ENCODE measurements at regions not wholly inside any gene's neighbourhood (a gene's known extent, or its start where the extent isn't known, plus 50 kb on each side); places are given as distances from the start of the nearest gene placed in this dataset.

GRCh38 chr17:52885882-52886281, 727.4 kb upstream of the CA10 start:
- no peak for TF ChIP-seq RCOR1 (IDR thresholded peaks at IDR 0.05; ENCODE audit: insufficient replicate concordance, low read length)
- no peak for TF ChIP-seq USF2 (IDR thresholded peaks at IDR 0.05; ENCODE audit: low read depth, low read length)
- no peak for TF ChIP-seq RFX5 (IDR thresholded peaks at IDR 0.05; ENCODE audit: low read depth, low read length)
- no peak for TF ChIP-seq MAZ (IDR thresholded peaks at IDR 0.05; ENCODE audit: borderline replicate concordance, low read depth, low read length)
- no peak for TF ChIP-seq BHLHE40 (IDR thresholded peaks at IDR 0.05; ENCODE audit: low read depth, low read length)
- TF ChIP-seq RAD21 (IDR thresholded peaks at IDR 0.05; ENCODE audit: low read length), result no peak
- TF ChIP-seq CEBPB (IDR thresholded peaks at IDR 0.05; ENCODE audit: low read depth, low read length), result no peak
- no peak for TF ChIP-seq MXI1 (IDR thresholded peaks at IDR 0.05; ENCODE audit: borderline replicate concordance, low read depth, low read length)
- no peak for TF ChIP-seq POLR2A (IDR thresholded peaks at IDR 0.05; ENCODE audit: low read depth, low read length)
- TF ChIP-seq MAFK (IDR thresholded peaks at IDR 0.05; ENCODE audit: low read depth, low read length), result no peak
- TF ChIP-seq SMC3 (IDR thresholded peaks at IDR 0.05; ENCODE audit: low read depth, low read length), result no peak
- no peak for TF ChIP-seq NFE2L2 (IDR thresholded peaks at IDR 0.05; ENCODE audit: low read depth, low read length)
- no peak for TF ChIP-seq FOS (IDR thresholded peaks at IDR 0.05; ENCODE audit: low read depth, low read length)
- no peak overlapping the region for H3K4me3 ChIP-seq (ENCODE audit: insufficient read depth, low read depth, low read length)
- H2BK20ac ChIP-seq (ENCODE audit: low read depth, low read length), result no peak overlapping the region
- H2BK120ac ChIP-seq (ENCODE audit: low read depth, low read length), result no peak overlapping the region
- H4K5ac ChIP-seq (ENCODE audit: low read depth, low read length), result no peak overlapping the region
- H3K18ac ChIP-seq (ENCODE audit: low read depth, low read length), result no peak overlapping the region
- no peak overlapping the region for H3K14ac ChIP-seq (replicated peaks; ENCODE audit: low read depth, low read length)
- no TSS peak for BruUV-seq (replicated peaks)
- H4K91ac ChIP-seq (ENCODE audit: insufficient read depth, low read depth, low read length), result no peak overlapping the region
- H2BK5ac ChIP-seq (ENCODE audit: low read depth, low read length, poor library complexity, severe bottlenecking), result no peak overlapping the region
- dilution Hi-C loops (cut with HindIII; ENCODE audit: low sequenced_read_pairs, unreplicated experiment) (no loop called here), intact Hi-C loops (cut with micrococcal nuclease) (no loop called here), in situ Hi-C loops (cut with MboI; ENCODE audit: low sequenced_read_pairs) (no loop called here)
- no peak overlapping the region for H3K23ac ChIP-seq (ENCODE audit: low read depth, low read length)
- no peaks in the 10 kb centered on the region for H4K20me1 ChIP-seq (ENCODE audit: insufficient read depth, low read length)
- H3K9me3 ChIP-seq (ENCODE audit: control insufficient read depth, insufficient read depth, low read length), result peaks cover 8% of the 10 kb centered on the region
- H3K27ac ChIP-seq (ENCODE audit: insufficient read depth, low read length), result no peak overlapping the region
- H4K8ac ChIP-seq (ENCODE audit: low read depth in 2 of 2, low read length in 2 of 2), result no peak overlapping the region
- ChIA-PET CTCF (no interaction called here), POLR2A (ENCODE audit: unreplicated experiment) (no interaction called here)
- no peaks in the 10 kb centered on the region for H3K36me3 ChIP-seq (ENCODE audit: control insufficient read depth, insufficient read depth, low read length)
- DNase-seq, result no peak
- no peak overlapping the region for H2AFZ ChIP-seq (replicated peaks; ENCODE audit: low read length, poor library complexity)
- H2BK15ac ChIP-seq (ENCODE audit: low read depth, low read length), result no peak overlapping the region
- H3K27me3 ChIP-seq (ENCODE audit: control insufficient read depth, insufficient read depth, low read length), result no peaks in the 10 kb centered on the region
- H3K4me1 ChIP-seq (ENCODE audit: control insufficient read depth, insufficient read depth, low read length), result no peaks in the 10 kb centered on the region
- no peaks in the 10 kb centered on the region for H3K79me1 ChIP-seq (ENCODE audit: low read depth in 1 of 2, low read length in 2 of 2)
- no peak overlapping the region for H3K4ac ChIP-seq (ENCODE audit: low read depth, low read length)
- 60% methylated on average over 1 of the region's 4 CpGs; no CpG with 5 or more reads in 1 of the 2 experiments for WGBS, 2 experiments (ENCODE audit: extremely low coverage in 2 of 2, insufficient read length in 1 of 2)
- no peak overlapping the region for H2AK9ac ChIP-seq (replicated peaks; ENCODE audit: low read depth, low read length, poor library complexity)
- no peak overlapping the region for H3K9ac ChIP-seq (ENCODE audit: low read depth, low read length)
- no peak overlapping the region for H3K56ac ChIP-seq (ENCODE audit: extremely low read depth, insufficient read depth, low read length)
- no peak overlapping the region for H3K4me2 ChIP-seq (ENCODE audit: low read depth, low read length)
- no peak overlapping the region for H2AK5ac ChIP-seq (ENCODE audit: low read depth, low read length)
- no peaks in the 10 kb centered on the region for H3K9me1 ChIP-seq (ENCODE audit: insufficient read depth, low read length)
- no peak for ATAC-seq (ENCODE audit: low read depth)

Data from IMR-90 (cell line).